ENCODE measurements at regions not wholly inside any gene's neighbourhood (a gene's known extent, or its start where the extent isn't known, plus 50 kb on each side); places are given as distances from the start of the nearest gene placed in this dataset.

DNA sequence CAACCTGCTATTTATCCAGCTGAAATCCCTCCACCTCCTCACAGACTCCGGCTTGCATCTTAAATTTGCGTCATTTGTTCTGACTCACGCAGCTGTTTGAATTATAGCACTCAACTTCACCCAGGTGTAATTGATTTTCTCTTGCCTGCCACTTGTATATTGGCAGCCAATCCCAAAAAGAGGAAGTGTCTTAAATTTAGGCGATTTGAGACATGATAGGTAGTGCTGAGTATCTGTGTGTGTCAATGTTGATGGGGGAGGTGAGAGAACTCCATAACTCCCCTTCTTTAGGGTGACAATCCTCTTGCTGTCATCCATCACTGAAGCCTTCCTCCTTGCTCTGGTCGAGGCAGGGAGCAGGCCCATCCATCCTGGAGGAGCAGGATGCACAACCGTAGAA is 77.2 kb upstream of the TPRG1 start:
- no peak for TF ChIP-seq NPAS2 (CRISPR knock-in tag; IDR thresholded peaks at IDR 0.05; ENCODE audit: borderline replicate concordance)
- no peak for TF ChIP-seq HOXA7 (CRISPR knock-in tag; IDR thresholded peaks at IDR 0.05)
- TF ChIP-seq HOXB5 (CRISPR knock-in tag; IDR thresholded peaks at IDR 0.05), result no peak
- no peak for TF ChIP-seq HDAC2 (IDR thresholded peaks at IDR 0.05)
- no peak for TF ChIP-seq JUN (IDR thresholded peaks at IDR 0.05)
- TF ChIP-seq ZC3H11A (IDR thresholded peaks at IDR 0.05), result no peak
- no peak for TF ChIP-seq ESRRA (IDR thresholded peaks at IDR 0.05; ENCODE audit: borderline replicate concordance, low read length)
- TF ChIP-seq, protein P1, sequence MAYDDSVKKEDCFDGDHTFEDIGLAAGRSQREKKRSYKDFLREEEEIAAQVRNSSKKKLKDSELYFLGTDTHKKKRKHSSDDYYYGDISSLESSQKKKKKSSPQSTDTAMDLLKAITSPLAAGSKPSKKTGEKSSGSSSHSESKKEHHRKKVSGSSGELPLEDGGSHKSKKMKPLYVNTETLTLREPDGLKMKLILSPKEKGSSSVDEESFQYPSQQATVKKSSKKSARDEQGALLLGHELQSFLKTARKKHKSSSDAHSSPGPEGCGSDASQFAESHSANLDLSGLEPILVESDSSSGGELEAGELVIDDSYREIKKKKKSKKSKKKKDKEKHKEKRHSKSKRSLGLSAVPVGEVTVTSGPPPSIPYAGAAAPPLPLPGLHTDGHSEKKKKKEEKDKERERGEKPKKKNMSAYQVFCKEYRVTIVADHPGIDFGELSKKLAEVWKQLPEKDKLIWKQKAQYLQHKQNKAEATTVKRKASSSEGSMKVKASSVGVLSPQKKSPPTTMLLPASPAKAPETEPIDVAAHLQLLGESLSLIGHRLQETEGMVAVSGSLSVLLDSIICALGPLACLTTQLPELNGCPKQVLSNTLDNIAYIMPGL (CRISPR knock-in tag; IDR thresholded peaks at IDR 0.05; ENCODE audit: borderline replicate concordance), result no peak
- TF ChIP-seq SMC3 (IDR thresholded peaks at IDR 0.05), result no peak
- TF ChIP-seq, protein P2, sequence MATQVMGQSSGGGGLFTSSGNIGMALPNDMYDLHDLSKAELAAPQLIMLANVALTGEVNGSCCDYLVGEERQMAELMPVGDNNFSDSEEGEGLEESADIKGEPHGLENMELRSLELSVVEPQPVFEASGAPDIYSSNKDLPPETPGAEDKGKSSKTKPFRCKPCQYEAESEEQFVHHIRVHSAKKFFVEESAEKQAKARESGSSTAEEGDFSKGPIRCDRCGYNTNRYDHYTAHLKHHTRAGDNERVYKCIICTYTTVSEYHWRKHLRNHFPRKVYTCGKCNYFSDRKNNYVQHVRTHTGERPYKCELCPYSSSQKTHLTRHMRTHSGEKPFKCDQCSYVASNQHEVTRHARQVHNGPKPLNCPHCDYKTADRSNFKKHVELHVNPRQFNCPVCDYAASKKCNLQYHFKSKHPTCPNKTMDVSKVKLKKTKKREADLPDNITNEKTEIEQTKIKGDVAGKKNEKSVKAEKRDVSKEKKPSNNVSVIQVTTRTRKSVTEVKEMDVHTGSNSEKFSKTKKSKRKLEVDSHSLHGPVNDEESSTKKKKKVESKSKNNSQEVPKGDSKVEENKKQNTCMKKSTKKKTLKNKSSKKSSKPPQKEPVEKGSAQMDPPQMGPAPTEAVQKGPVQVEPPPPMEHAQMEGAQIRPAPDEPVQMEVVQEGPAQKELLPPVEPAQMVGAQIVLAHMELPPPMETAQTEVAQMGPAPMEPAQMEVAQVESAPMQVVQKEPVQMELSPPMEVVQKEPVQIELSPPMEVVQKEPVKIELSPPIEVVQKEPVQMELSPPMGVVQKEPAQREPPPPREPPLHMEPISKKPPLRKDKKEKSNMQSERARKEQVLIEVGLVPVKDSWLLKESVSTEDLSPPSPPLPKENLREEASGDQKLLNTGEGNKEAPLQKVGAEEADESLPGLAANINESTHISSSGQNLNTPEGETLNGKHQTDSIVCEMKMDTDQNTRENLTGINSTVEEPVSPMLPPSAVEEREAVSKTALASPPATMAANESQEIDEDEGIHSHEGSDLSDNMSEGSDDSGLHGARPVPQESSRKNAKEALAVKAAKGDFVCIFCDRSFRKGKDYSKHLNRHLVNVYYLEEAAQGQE (IDR thresholded peaks at IDR 0.05), result no peak
- TF ChIP-seq POLR2A (IDR thresholded peaks at IDR 0.05; ENCODE audit: low read length), result no peak
- TF ChIP-seq, protein P3, sequence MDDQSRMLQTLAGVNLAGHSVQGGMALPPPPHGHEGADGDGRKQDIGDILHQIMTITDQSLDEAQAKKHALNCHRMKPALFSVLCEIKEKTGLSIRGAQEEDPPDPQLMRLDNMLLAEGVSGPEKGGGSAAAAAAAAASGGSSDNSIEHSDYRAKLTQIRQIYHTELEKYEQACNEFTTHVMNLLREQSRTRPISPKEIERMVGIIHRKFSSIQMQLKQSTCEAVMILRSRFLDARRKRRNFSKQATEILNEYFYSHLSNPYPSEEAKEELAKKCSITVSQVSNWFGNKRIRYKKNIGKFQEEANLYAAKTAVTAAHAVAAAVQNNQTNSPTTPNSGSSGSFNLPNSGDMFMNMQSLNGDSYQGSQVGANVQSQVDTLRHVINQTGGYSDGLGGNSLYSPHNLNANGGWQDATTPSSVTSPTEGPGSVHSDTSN (IDR thresholded peaks at IDR 0.05), result no peak
- TF ChIP-seq CHD2 (IDR thresholded peaks at IDR 0.05; ENCODE audit: low read length, partially characterized antibody), result no peak
- TF ChIP-seq, protein P4, sequence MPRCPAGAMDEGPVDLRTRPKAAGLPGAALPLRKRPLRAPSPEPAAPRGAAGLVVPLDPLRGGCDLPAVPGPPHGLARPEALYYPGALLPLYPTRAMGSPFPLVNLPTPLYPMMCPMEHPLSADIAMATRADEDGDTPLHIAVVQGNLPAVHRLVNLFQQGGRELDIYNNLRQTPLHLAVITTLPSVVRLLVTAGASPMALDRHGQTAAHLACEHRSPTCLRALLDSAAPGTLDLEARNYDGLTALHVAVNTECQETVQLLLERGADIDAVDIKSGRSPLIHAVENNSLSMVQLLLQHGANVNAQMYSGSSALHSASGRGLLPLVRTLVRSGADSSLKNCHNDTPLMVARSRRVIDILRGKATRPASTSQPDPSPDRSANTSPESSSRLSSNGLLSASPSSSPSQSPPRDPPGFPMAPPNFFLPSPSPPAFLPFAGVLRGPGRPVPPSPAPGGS (IDR thresholded peaks at IDR 0.05), result no peak
- no peak for TF ChIP-seq ZSCAN20 (CRISPR knock-in tag; IDR thresholded peaks at IDR 0.05)
- TF ChIP-seq FOXS1 (CRISPR knock-in tag; IDR thresholded peaks at IDR 0.05), result no peak
- TF ChIP-seq KDM1A (IDR thresholded peaks at IDR 0.05; ENCODE audit: low read depth), result no peak
- TF ChIP-seq NR3C1 (IDR thresholded peaks at IDR 0.05), result no peak
- no peak for TF ChIP-seq FOSB (CRISPR knock-in tag; IDR thresholded peaks at IDR 0.05)
- H3K27ac ChIP-seq, result no peak overlapping the region
- 69% methylated on average over 6 of the region's 6 CpGs for WGBS (ENCODE audit: missing lambda C conversion rate)
- CTCF ChIA-PET, result no interaction called here
- no peaks in the 10 kb centered on the region for H3K9me3 ChIP-seq
- FAIRE-seq (no peak), DNase-seq (ENCODE audit: low read depth in 1 of 2, low spot score in 1 of 2) (no peak), ATAC-seq (no peak)
- H3K4me1 ChIP-seq, result no peaks in the 10 kb centered on the region
- POLR2A ChIA-PET, result no interaction called here
- no peak overlapping the region for H3K4me2 ChIP-seq
- H3K4me3 ChIP-seq, result no peak overlapping the region

DNA sequence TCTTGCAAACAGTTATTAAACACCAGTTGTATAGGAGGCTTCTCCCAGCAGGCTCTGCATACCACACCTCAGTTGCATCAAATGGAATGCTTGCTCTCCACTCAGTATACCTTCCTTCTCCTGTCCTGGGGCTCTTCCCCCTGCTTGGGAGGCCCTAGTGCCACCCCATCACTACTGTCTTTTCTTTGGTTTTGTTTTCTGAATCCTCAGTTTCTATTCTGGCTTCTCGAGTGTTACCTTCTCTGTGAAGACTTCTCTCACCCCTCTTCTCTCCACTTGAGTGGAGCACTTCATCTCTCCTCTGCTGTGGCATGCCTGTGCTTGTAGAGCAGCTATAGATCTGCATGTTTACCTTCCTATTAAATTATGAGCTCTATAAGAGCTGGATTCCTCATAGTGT is 75.7 kb upstream of the TPRG1 start:
- WGBS (ENCODE audit: missing lambda C conversion rate), result 54% methylated on average over 1 of the region's 1 CpG
- ATAC-seq, result no peak
- no peaks in the 10 kb centered on the region for H3K4me1 ChIP-seq
- no peaks in the 10 kb centered on the region for H3K9me3 ChIP-seq
- H3K27ac ChIP-seq, result no peak overlapping the region
- POLR2A ChIA-PET, result no interaction called here
- FAIRE-seq, result no peak
- H3K4me3 ChIP-seq, result no peak overlapping the region
- H3K4me2 ChIP-seq, result no peak overlapping the region
- TF ChIP-seq HOXB5 (CRISPR knock-in tag; IDR thresholded peaks at IDR 0.05) (no peak), KDM5A (IDR thresholded peaks at IDR 0.05) (no peak), CEBPB (IDR thresholded peaks at IDR 0.05) (no peak), NFE2L2 (conservative IDR thresholded peaks at IDR 0.05; ENCODE audit: low read length) (no peak), EHF (CRISPR knock-in tag; IDR thresholded peaks at IDR 0.05) (no peak), MAFK (IDR thresholded peaks at IDR 0.05; ENCODE audit: partially characterized antibody) (no peak), RAD21 (conservative IDR thresholded peaks at IDR 0.05 in 1 of 2, IDR thresholded peaks at IDR 0.05 in 1 of 2) (no peak), RNF2 (IDR thresholded peaks at IDR 0.05; ENCODE audit: borderline replicate concordance, low read depth) (no peak), ZC3H11A (IDR thresholded peaks at IDR 0.05) (no peak), RARB (CRISPR knock-in tag; IDR thresholded peaks at IDR 0.05) (no peak), CHD4 (IDR thresholded peaks at IDR 0.05; ENCODE audit: borderline replicate concordance) (no peak), JUNB (IDR thresholded peaks at IDR 0.05) (no peak)
- CTCF ChIA-PET, result no interaction called here
- no peak for DNase-seq (ENCODE audit: low read depth in 1 of 2, low spot score in 1 of 2)

Measured in A549 (cell line).